ENCODE measurements at regions not wholly inside any gene's neighbourhood (a gene's known extent, or its start where the extent isn't known, plus 50 kb on each side); places are given as distances from the start of the nearest gene placed in this dataset.

GRCh38 chr18:75779450-75779849 is 351.9 kb upstream of the SMIM21 start:
- TF ChIP-seq EZH2 (IDR thresholded peaks at IDR 0.05; ENCODE audit: low read depth) (no peak), CTCF (conservative IDR thresholded peaks at IDR 0.05) (no peak)
